Bronchial epithelial cell (primary cell): ENCODE measurements at regions not wholly inside any gene's neighbourhood (a gene's known extent, or its start where the extent isn't known, plus 50 kb on each side); places are given as distances from the start of the nearest gene placed in this dataset.

ENCODE experiments used
- DNase-seq: peaks from one replicate; pipeline ENCODE4 v3.0.0-alpha.2; 2010; ENCODE audit warnings: low read depth
- FAIRE-seq: peaks from 2 replicates; lab custom pipeline; 2011; peaks lifted over from hg19 to GRCh38; lab: Jason Lieb, UNC
- H3K27me3 ChIP-seq: 2 replicates; pipeline ENCODE4 v1.5.1; 2011; ENCODE audit warnings: low read length; ENCODE audit not compliant: control insufficient read depth, insufficient read depth
- H3K36me3 ChIP-seq: 2 replicates; pipeline ENCODE4 v1.5.1; 2011; ENCODE audit warnings: low read length; ENCODE audit not compliant: control insufficient read depth, insufficient read depth
- H3K4me3 ChIP-seq: 2 replicates; pipeline ENCODE4 v1.5.1; 2011; ENCODE audit warnings: mild to moderate bottlenecking, low read depth, low read length, control low read depth
- TF ChIP-seq, protein P1 (sequence below): IDR thresholded peaks from 2 replicates; pipeline ENCODE4 v1.5.1; 2011; ENCODE audit warnings: mild to moderate bottlenecking, moderate library complexity, low read length, control low read depth, inconsistent platforms; ENCODE audit not compliant: insufficient read depth, severe bottlenecking

DNA sequence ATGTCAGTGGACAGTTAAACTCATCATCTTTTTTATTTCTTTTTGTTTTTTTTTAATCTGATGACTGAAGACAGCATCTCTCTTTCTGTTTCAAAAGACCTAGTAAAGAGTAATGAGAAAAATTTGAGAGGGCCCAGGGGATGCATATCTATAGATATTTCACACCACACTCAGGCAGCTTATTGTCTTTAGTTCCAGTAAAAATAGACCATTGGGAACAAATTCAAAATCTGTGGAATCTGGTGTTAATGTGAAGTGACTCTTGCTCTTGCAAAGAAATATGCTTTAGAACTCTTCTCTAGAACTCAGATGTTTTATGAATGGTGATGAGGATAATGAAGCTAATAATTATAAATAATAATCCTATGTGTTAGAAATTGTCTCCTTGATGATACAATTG, 214.5 kb upstream of the ATP2B1 start:
- DNase-seq = no peak

DNA sequence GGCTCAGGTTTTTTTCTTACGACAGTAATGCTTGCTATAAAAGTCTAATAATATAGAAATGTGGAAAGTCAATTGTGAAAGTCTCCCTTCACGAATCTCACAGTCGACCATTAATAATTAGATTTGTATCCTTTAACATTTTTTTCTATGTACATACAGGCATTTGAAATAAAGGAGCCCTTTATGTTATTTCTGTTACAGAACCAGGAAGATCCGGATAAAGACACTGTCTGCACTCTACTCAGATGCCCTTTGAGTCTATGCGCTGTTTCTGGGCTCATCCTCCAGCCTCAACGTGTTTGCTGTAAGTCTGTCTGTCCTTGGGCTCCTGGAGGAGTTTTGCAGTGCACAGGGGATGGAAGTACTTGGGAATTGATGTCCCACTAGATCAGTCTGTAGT, 212.2 kb upstream of the ATP2B1 start:
- Histone ChIP-seq H3K36me3 (no peaks in the 10 kb centered on the region), H3K27me3 (no peaks in the 10 kb centered on the region), H3K4me3 (no peak overlapping the region)
- FAIRE-seq (no peak), DNase-seq (no peak)
- TF ChIP-seq, protein P1, sequence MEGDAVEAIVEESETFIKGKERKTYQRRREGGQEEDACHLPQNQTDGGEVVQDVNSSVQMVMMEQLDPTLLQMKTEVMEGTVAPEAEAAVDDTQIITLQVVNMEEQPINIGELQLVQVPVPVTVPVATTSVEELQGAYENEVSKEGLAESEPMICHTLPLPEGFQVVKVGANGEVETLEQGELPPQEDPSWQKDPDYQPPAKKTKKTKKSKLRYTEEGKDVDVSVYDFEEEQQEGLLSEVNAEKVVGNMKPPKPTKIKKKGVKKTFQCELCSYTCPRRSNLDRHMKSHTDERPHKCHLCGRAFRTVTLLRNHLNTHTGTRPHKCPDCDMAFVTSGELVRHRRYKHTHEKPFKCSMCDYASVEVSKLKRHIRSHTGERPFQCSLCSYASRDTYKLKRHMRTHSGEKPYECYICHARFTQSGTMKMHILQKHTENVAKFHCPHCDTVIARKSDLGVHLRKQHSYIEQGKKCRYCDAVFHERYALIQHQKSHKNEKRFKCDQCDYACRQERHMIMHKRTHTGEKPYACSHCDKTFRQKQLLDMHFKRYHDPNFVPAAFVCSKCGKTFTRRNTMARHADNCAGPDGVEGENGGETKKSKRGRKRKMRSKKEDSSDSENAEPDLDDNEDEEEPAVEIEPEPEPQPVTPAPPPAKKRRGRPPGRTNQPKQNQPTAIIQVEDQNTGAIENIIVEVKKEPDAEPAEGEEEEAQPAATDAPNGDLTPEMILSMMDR = no peak

More for the DNA sequence above, 214.5 kb upstream of the ATP2B1 start:
- no peak for FAIRE-seq
- Histone ChIP-seq H3K4me3 (no peak overlapping the region), H3K27me3 (no peaks in the 10 kb centered on the region), H3K36me3 (no peaks in the 10 kb centered on the region)
- TF ChIP-seq, protein P1 = no peak

- no peak overlapping the region for H3K4me3 ChIP-seq
- no peak for DNase-seq
- TF ChIP-seq, protein P1 = no peak
- FAIRE-seq = no peak
- H3K27me3 ChIP-seq = no peaks in the 10 kb centered on the region
- no peaks in the 10 kb centered on the region for H3K36me3 ChIP-seq
Observed at GRCh38 chr12:89919241-89919906, 210.7 kb upstream of the ATP2B1 start.

- DNase-seq (no peak), FAIRE-seq (no peak)
- TF ChIP-seq, protein P1 = no peak
- no peaks in the 10 kb centered on the region for H3K27me3 ChIP-seq
- no peaks in the 10 kb centered on the region for H3K36me3 ChIP-seq
- H3K4me3 ChIP-seq = no peak overlapping the region
Observed at GRCh38 chr12:89918172-89918846, 209.7 kb upstream of the ATP2B1 start.

DNA sequence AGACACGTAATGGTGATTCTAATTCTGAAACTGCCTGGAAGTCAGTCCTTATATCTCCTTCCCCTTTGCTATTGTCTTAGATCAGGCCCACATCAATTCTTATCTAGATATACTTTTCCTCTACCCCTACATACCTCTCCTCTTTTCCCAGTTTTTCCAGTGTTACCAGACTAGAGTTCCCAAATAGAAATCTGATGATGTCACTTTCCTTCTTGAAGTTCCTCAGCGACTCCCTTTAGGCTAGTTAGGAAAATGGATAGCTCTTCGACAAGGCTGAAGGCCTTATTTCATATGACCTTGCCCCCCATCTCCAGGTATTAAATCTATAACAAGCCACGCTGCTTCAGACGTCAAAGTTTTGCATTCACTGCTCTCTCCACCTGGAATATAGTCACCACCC, 201.1 kb upstream of the ATP2B1 start:
- H3K36me3 ChIP-seq = no peaks in the 10 kb centered on the region
- H3K4me3 ChIP-seq = no peak overlapping the region
- FAIRE-seq (no peak), DNase-seq (no peak)
- TF ChIP-seq, protein P1 = no peak
- H3K27me3 ChIP-seq = no peaks in the 10 kb centered on the region
